MG63 (cell line): ENCODE measurements at regions not wholly inside any gene's neighbourhood (a gene's known extent, or its start where the extent isn't known, plus 50 kb on each side); places are given as distances from the start of the nearest gene placed in this dataset.

Experiments used
- DNase-seq: peaks from one replicate; pipeline ENCODE4 v3.0.0-alpha.2; 2020
- H3K27me3 ChIP-seq: fragments of 250-450 bp; sonication (Bioruptor Pico); 2 replicates; pipeline ENCODE4 v1.5.1; 2020; ENCODE audit warnings: mild to moderate bottlenecking, moderate library complexity
- H3K36me3 ChIP-seq: fragments of 250-450 bp; sonication (Bioruptor Pico); 2 replicates; pipeline ENCODE4 v1.5.1; 2020; ENCODE audit warnings: mild to moderate bottlenecking, moderate library complexity
- H3K4me3 ChIP-seq: fragments of 250-450 bp; sonication (Bioruptor Pico); 2 replicates; pipeline ENCODE4 v1.5.1; 2020; ENCODE audit warnings: mild to moderate bottlenecking, moderate library complexity
- H3K9me3 ChIP-seq: fragments of 250-450 bp; sonication (Bioruptor Pico); 2 replicates; pipeline ENCODE4 v1.5.1; 2020; ENCODE audit warnings: mild to moderate bottlenecking, moderate library complexity

GRCh38 chr9:16321461-16322119 is 548.9 kb downstream of the BNC2 start:
- peak; percentile 99 for DNase-seq
- peaks cover 12% of the 10 kb centered on the region; the same call in 1 of the 2 replicates for H3K9me3 ChIP-seq
- H3K27me3 ChIP-seq = no peaks in the 10 kb centered on the region
- H3K36me3 ChIP-seq = no peaks in the 10 kb centered on the region
- H3K4me3 ChIP-seq = no peak overlapping the region

GRCh38 chr9:16322849-16323248 is 547.6 kb downstream of the BNC2 start:
- Histone ChIP-seq H3K4me3 (no peak overlapping the region), H3K9me3 (peaks cover 12% of the 10 kb centered on the region; the same call in 1 of the 2 replicates), H3K36me3 (no peaks in the 10 kb centered on the region), H3K27me3 (no peaks in the 10 kb centered on the region)
- DNase-seq = peak; percentile 64

- H3K9me3 ChIP-seq = peaks cover 3% of the 10 kb centered on the region; the same call in 1 of the 2 replicates
- no peak overlapping the region for H3K4me3 ChIP-seq
- no peaks in the 10 kb centered on the region for H3K36me3 ChIP-seq
- no peaks in the 10 kb centered on the region for H3K27me3 ChIP-seq
- no peak for DNase-seq
These were observed 544.5 kb downstream of the BNC2 start for GRCh38 chr9:16325966-16326365.

GRCh38 chr9:16328349-16328748 is 542.1 kb downstream of the BNC2 start:
- peak; percentile 56 for DNase-seq
- Histone ChIP-seq H3K27me3 (no peaks in the 10 kb centered on the region), H3K4me3 (no peak overlapping the region), H3K36me3 (no peaks in the 10 kb centered on the region), H3K9me3 (peaks cover 11% of the 10 kb centered on the region)

GRCh38 chr9:16329671-16330113 is 540.8 kb downstream of the BNC2 start:
- H3K36me3 ChIP-seq = no peaks in the 10 kb centered on the region
- no peaks in the 10 kb centered on the region for H3K27me3 ChIP-seq
- no peak overlapping the region for H3K4me3 ChIP-seq
- H3K9me3 ChIP-seq = peaks cover 11% of the 10 kb centered on the region
- peak; percentile 63 for DNase-seq

GRCh38 chr9:16331031-16331430 is 539.4 kb downstream of the BNC2 start:
- Histone ChIP-seq H3K4me3 (no peak overlapping the region), H3K27me3 (no peaks in the 10 kb centered on the region), H3K9me3 (peaks cover 15% of the 10 kb centered on the region), H3K36me3 (no peaks in the 10 kb centered on the region)
- no peak for DNase-seq

GRCh38 chr9:16331527-16331926 is 538.9 kb downstream of the BNC2 start:
- no peak overlapping the region for H3K4me3 ChIP-seq
- H3K36me3 ChIP-seq = no peaks in the 10 kb centered on the region
- H3K27me3 ChIP-seq = no peaks in the 10 kb centered on the region
- H3K9me3 ChIP-seq = peaks cover 15% of the 10 kb centered on the region
- no peak for DNase-seq

- Histone ChIP-seq H3K9me3 (peaks cover 15% of the 10 kb centered on the region), H3K36me3 (no peaks in the 10 kb centered on the region)
- DNase-seq = peak; percentile 99
These were observed 536.8 kb downstream of the BNC2 start for GRCh38 chr9:16333691-16334090.

GRCh38 chr9:16335788-16336580 is 534.5 kb downstream of the BNC2 start:
- H3K4me3 ChIP-seq = no peak overlapping the region
- no peaks in the 10 kb centered on the region for H3K27me3 ChIP-seq
- no peaks in the 10 kb centered on the region for H3K36me3 ChIP-seq
- peak; percentile 100 for DNase-seq
- H3K9me3 ChIP-seq = peaks cover 15% of the 10 kb centered on the region

More at GRCh38 chr9:16333691-16334090, 536.8 kb downstream of the BNC2 start:
- Histone ChIP-seq H3K4me3 (no peak overlapping the region), H3K27me3 (no peaks in the 10 kb centered on the region)

GRCh38 chr9:16336833-16337232 is 533.6 kb downstream of the BNC2 start:
- no peaks in the 10 kb centered on the region for H3K36me3 ChIP-seq
- no peak overlapping the region for H3K4me3 ChIP-seq
- no peak for DNase-seq
- H3K9me3 ChIP-seq = peaks cover 13% of the 10 kb centered on the region
- no peaks in the 10 kb centered on the region for H3K27me3 ChIP-seq

- H3K27me3 ChIP-seq = no peaks in the 10 kb centered on the region
- H3K36me3 ChIP-seq = no peaks in the 10 kb centered on the region
- H3K4me3 ChIP-seq = no peak overlapping the region
- H3K9me3 ChIP-seq = peaks cover 6% of the 10 kb centered on the region; the same call in 1 of the 2 replicates
- peak; percentile 100 for DNase-seq
These were observed 533.0 kb downstream of the BNC2 start for GRCh38 chr9:16337322-16338029.

- no peaks in the 10 kb centered on the region for H3K27me3 ChIP-seq
- no peaks in the 10 kb centered on the region for H3K36me3 ChIP-seq
- H3K9me3 ChIP-seq = no peaks in the 10 kb centered on the region
- no peak overlapping the region for H3K4me3 ChIP-seq
- DNase-seq = no peak
These were observed 529.3 kb downstream of the BNC2 start for GRCh38 chr9:16341177-16341576.

GRCh38 chr9:16342246-16343020 is 528.0 kb downstream of the BNC2 start:
- no peak for DNase-seq
- Histone ChIP-seq H3K27me3 (no peaks in the 10 kb centered on the region), H3K36me3 (no peaks in the 10 kb centered on the region), H3K4me3 (no peak overlapping the region), H3K9me3 (no peaks in the 10 kb centered on the region)

GRCh38 chr9:16343249-16344237 is 526.9 kb downstream of the BNC2 start:
- no peak for DNase-seq

GRCh38 chr9:16344343-16344742 is 526.1 kb downstream of the BNC2 start:
- Histone ChIP-seq H3K4me3 (no peak overlapping the region), H3K27me3 (no peaks in the 10 kb centered on the region), H3K9me3 (no peaks in the 10 kb centered on the region), H3K36me3 (no peaks in the 10 kb centered on the region)
- DNase-seq = peak; percentile 87

More at GRCh38 chr9:16343249-16344237, 526.9 kb downstream of the BNC2 start:
- Histone ChIP-seq H3K36me3 (no peaks in the 10 kb centered on the region), H3K9me3 (no peaks in the 10 kb centered on the region), H3K4me3 (no peak overlapping the region), H3K27me3 (no peaks in the 10 kb centered on the region)
